ENCODE measurements at regions not wholly inside any gene's neighbourhood (a gene's known extent, or its start where the extent isn't known, plus 50 kb on each side); places are given as distances from the start of the nearest gene placed in this dataset.

DNA sequence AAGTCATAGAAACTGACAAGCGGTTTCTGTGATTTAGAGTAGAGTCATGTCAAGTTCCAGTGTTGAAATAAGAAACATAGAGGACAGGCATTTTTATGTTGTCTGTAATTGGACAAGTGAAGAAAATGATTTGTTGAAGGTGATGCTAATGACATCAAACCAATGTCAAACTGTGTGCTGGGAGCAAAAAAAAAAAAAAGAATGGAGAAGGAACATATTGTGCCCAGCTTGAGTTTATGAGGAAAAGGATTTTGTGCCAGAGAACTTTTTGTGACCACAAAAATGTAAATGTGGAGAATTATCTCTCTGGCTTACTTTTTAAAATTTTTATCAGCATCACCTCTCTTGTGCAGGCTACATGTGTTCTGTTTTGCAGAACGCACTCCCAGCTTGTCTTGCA, 495.7 kb downstream of the RAPGEF2 start:
- no peak for DNase-seq (ENCODE audit: extremely low read depth, low read depth)
- TF ChIP-seq, protein P1, sequence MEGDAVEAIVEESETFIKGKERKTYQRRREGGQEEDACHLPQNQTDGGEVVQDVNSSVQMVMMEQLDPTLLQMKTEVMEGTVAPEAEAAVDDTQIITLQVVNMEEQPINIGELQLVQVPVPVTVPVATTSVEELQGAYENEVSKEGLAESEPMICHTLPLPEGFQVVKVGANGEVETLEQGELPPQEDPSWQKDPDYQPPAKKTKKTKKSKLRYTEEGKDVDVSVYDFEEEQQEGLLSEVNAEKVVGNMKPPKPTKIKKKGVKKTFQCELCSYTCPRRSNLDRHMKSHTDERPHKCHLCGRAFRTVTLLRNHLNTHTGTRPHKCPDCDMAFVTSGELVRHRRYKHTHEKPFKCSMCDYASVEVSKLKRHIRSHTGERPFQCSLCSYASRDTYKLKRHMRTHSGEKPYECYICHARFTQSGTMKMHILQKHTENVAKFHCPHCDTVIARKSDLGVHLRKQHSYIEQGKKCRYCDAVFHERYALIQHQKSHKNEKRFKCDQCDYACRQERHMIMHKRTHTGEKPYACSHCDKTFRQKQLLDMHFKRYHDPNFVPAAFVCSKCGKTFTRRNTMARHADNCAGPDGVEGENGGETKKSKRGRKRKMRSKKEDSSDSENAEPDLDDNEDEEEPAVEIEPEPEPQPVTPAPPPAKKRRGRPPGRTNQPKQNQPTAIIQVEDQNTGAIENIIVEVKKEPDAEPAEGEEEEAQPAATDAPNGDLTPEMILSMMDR (IDR thresholded peaks at IDR 0.05; ENCODE audit: low read depth, low read length), result no peak

DNA sequence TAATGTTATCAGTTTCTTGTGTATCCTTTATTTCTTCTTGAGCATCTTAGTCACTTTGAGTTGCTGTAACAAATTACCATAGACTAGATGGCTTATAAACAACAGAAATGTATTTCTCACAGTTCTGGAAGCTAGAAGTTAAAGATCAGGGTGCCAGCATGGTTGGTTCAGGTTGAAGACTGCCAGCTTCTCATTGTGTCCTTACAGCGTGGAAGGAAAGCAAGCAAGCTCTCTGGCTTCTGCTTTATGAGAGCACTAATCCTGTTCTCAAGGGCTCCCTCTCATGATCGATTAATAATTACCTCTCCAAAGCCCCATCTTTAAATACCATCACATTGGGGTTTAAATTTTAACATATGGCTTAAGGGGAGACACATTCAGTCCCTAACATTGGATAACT, 497.2 kb downstream of the RAPGEF2 start:
- DNase-seq (ENCODE audit: extremely low read depth, low read depth), result no peak
- TF ChIP-seq, protein P1 (IDR thresholded peaks at IDR 0.05; ENCODE audit: low read depth, low read length), result no peak

DNA sequence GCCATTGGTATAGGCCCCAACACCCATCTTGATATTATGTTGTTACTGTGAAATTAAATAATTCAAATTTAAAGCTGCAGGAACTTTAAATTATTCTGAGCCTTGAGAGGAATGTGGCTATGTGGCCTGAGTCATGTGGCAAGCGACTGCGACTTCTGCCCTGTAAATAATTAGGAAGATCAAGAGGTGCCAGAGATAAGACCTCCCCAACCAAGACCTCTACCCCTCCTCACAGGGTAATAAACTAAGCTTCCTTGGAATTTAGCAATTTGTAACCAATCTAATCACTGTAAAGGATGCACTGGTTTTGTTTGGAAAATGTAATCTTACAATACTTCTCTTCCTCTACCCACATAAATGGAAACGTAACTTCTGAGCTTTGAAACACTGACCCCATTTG, 501.9 kb downstream of the RAPGEF2 start:
- TF ChIP-seq, protein P1 (IDR thresholded peaks at IDR 0.05; ENCODE audit: low read depth, low read length), result no peak

DNA sequence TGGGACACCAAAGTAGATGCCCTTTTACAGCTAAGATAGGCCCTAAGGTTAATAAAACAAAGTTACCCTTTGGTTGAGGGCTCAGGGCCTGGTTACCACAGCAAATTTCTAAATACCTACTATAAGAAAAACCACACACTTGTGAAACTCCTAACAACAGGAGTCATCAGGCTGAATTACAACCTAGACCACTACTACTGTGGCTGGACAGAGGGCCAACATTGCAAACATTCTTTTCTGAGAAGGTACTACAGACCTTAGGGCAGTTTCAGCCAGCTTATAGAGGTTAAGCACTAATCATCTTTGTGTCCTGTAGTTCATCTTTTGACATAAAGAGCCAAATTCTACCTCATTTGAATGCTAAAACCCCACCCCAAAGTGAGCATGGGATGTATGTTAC, 504.0 kb downstream of the RAPGEF2 start:
- DNase-seq (ENCODE audit: extremely low read depth, low read depth), result no peak
- TF ChIP-seq, protein P1 (IDR thresholded peaks at IDR 0.05; ENCODE audit: low read depth, low read length), result no peak

More for the DNA sequence above, 501.9 kb downstream of the RAPGEF2 start:
- no peak for DNase-seq (ENCODE audit: extremely low read depth, low read depth)

DNA sequence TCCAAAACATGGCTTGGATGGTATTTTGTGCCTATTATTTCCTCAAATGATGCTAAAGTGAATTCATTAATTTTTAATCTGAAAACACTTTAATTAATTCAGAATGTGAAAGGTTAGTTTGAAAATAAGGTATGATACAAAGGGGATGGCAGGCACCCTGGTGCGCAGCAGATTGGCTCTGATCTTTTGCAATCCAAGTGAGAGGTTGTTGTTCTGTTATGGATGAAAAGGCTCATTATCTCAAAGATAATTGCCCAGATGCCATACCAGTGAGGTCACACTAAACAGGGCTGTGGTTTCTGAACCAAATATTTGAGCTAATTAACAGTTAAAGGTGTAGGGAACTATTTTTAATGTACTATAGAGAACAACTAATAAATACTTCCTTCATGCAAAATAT, 504.9 kb downstream of the RAPGEF2 start:
- TF ChIP-seq, protein P1 (IDR thresholded peaks at IDR 0.05; ENCODE audit: low read depth, low read length), result no peak

DNA sequence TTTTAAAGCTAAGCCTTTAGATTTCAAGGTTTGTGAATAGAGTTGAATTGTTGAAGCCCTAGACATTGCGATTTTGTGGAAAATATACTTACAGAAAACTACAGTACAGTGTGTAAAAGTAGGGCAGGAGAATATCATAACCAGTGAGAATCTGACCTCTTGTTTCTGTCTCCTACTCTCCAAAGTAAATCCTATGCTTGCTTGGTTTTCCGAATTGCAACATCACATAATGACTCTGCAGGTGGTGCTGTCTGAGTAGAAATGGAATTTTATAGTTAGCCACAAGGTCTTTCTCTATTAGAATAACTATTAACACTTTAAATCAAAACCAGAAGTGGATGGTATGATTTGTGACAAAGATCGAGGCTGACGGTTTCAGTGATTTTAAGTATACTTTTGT, 505.6 kb downstream of the RAPGEF2 start:
- TF ChIP-seq, protein P1 (IDR thresholded peaks at IDR 0.05; ENCODE audit: low read depth, low read length), result no peak
- DNase-seq (ENCODE audit: extremely low read depth, low read depth), result no peak

More for the DNA sequence above, 504.9 kb downstream of the RAPGEF2 start:
- no peak for DNase-seq (ENCODE audit: extremely low read depth, low read depth)

DNA sequence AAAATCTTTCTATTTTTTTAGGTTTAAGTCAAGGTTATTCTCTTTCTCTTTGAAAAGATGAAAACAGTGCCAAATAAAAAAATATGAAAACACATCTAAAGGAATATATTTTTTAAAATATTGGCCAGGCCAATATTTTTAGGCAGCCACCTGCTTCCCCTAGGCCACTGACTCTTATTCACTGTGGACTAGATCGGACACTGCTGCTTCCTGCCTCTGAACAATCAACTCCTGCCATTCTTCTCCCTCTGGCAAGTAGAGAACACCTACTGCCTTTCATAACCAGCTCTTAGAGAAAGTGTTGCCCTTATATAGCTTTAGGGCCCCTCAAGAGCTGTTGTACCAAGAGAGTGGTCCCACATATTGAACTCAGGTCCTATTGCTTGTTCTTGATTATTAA, 529.2 kb downstream of the RAPGEF2 start:
- no peak for DNase-seq (ENCODE audit: extremely low read depth, low read depth)
- TF ChIP-seq, protein P1 (IDR thresholded peaks at IDR 0.05; ENCODE audit: low read depth, low read length), result no peak

Data from AG09319 (cell line).